Caco-2 (cell line): ENCODE measurements at regions not wholly inside any gene's neighbourhood (a gene's known extent, or its start where the extent isn't known, plus 50 kb on each side); places are given as distances from the start of the nearest gene placed in this dataset.

Source experiments
- BruUV-seq: library from RNA; stranded (reverse); fragments of 400-500 nt; replicated peaks from 2 replicates; lab custom pipeline; 2021; lab: Mats Ljungman, UMichigan
- CTCF ChIA-PET: fragments of 300-600 bp; sonication (Branson Sonifier 250); formaldehyde crosslinking; loops from one replicate; lab custom pipeline; 2022; ENCODE audit warnings: antibody characterized with exemption; lab: Charles Lee
- POLR2A ChIA-PET: fragments of 300-600 bp; sonication (Branson Sonifier 250); formaldehyde crosslinking; loops from one replicate; lab custom pipeline; 2022; ENCODE audit warnings: antibody characterized with exemption; lab: Charles Lee
- DNase-seq, 2 experiments: peaks; one replicate each; pipeline versions ENCODE4 v3.0.0 to v3.0.0-alpha.2; 2020 to 2022
- H3K27me3 ChIP-seq: replicated peaks from 2 replicates; pipeline ENCODE4 v1.6.0; 2011; ENCODE audit warnings: low read length; ENCODE audit not compliant: control insufficient read depth, insufficient read depth
- H3K36me3 ChIP-seq: 2 replicates; pipeline ENCODE4 v1.5.1; 2011; ENCODE audit warnings: low read length; ENCODE audit not compliant: control insufficient read depth, insufficient read depth
- H3K4me1 ChIP-seq: fragments of 250-450 bp; sonication (Bioruptor Pico); 2 replicates; pipeline ENCODE4 v1.5.1; 2020; ENCODE audit warnings: mild to moderate bottlenecking
- H3K4me3 ChIP-seq: 2 replicates; pipeline ENCODE4 v1.5.1; 2011; ENCODE audit warnings: low read depth, mild to moderate bottlenecking, control low read depth, low read length
- H3K9me3 ChIP-seq: fragments of 250-450 bp; sonication (Bioruptor Pico); 2 replicates; pipeline ENCODE4 v1.5.1; 2020; ENCODE audit warnings: mild to moderate bottlenecking, moderate library complexity
- H3K27ac Mint-ChIP-seq: one replicate; pipeline ENCODE4 v1.8.0; 2022; ENCODE audit warnings: mixed read lengths; ENCODE audit not compliant: unreplicated experiment
- H3K27me3 Mint-ChIP-seq: one replicate; pipeline ENCODE4 v1.8.0; 2022; ENCODE audit warnings: mixed read lengths; ENCODE audit not compliant: insufficient read depth, unreplicated experiment
- H3K36me3 Mint-ChIP-seq: one replicate; pipeline ENCODE4 v1.8.0; 2022; ENCODE audit warnings: mild to moderate bottlenecking, mixed read lengths; ENCODE audit not compliant: insufficient read depth, unreplicated experiment
- H3K4me1 Mint-ChIP-seq: one replicate; pipeline ENCODE4 v1.8.0; 2022; ENCODE audit warnings: low read depth, mixed read lengths; ENCODE audit not compliant: unreplicated experiment
- H3K4me3 Mint-ChIP-seq: one replicate; pipeline ENCODE4 v1.8.0; 2022; ENCODE audit warnings: mild to moderate bottlenecking, moderate library complexity, mixed read lengths; ENCODE audit not compliant: unreplicated experiment
- H3K9me3 Mint-ChIP-seq: one replicate; pipeline ENCODE4 v1.8.0; 2022; ENCODE audit warnings: mixed read lengths; ENCODE audit not compliant: unreplicated experiment
- intact Hi-C: fragments of 100-400 bp; cut with micrococcal nuclease; formaldehyde crosslinking; loops from one replicate; pipeline ENCODE4 v1.10.0; 2022; ENCODE audit not compliant: unreplicated experiment
- TF ChIP-seq, protein P1 (sequence below), 2 experiments: fragments of 200-600 bp in 1 of 2; IDR thresholded peaks; 1 replicate in 1 of 2; 2 replicates in 1 of 2; pipeline versions ENCODE4 v1.5.1 to v1.8.0; 2011 to 2022; ENCODE audit warnings: antibody characterized with exemption in 1 of 2, control low read depth in 1 of 2, inconsistent platforms in 1 of 2, low read depth in 1 of 2, low read length in 1 of 2, mild to moderate bottlenecking in 1 of 2, moderate library complexity in 1 of 2; ENCODE audit not compliant: insufficient read depth in 1 of 2, severe bottlenecking in 1 of 2, unreplicated experiment in 1 of 2

DNA sequence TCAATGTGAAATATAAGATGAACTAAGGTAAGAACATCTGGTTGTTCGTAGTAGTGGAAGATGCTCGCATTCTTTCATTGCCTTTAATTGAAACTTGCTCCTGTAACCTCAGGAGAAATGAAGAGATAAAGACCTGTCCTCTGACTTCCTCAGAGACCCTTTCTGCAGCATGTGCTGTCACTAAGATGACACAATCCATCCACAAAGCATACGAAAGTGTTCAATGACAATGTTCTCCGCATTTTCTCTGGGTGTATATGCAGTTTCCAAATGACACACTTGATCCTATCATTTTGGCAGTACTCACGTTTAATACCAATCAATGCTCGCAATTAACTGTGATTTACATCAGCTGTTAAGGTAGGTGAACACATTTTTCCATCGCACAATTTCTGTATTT is 65.8 kb downstream of the PRL start:
- no peak for DNase-seq
- CTCF ChIA-PET = interaction anchor here (0.6 kb wide), 1 partner anchor 110 kb away, joined by 4 read pairs; no protein-coding TSS in a partner anchor
- Mint-ChIP-seq H3K9me3 (peaks cover 8% of the 10 kb centered on the region), H3K4me3 (no peak overlapping the region), H3K4me1 (no peaks in the 10 kb centered on the region), H3K27ac (no peak overlapping the region), H3K27me3 (no peaks in the 10 kb centered on the region), H3K36me3 (no peaks in the 10 kb centered on the region)
- Histone ChIP-seq H3K36me3 (no peaks in the 10 kb centered on the region), H3K4me1 (no peaks in the 10 kb centered on the region), H3K27me3 (no peaks in the 10 kb centered on the region), H3K4me3 (no peak overlapping the region), H3K9me3 (no peaks in the 10 kb centered on the region; the same call in 1 of the 2 replicates)
- POLR2A ChIA-PET = no interaction called here
- no TSS peak for BruUV-seq
- TF ChIP-seq, protein P1, sequence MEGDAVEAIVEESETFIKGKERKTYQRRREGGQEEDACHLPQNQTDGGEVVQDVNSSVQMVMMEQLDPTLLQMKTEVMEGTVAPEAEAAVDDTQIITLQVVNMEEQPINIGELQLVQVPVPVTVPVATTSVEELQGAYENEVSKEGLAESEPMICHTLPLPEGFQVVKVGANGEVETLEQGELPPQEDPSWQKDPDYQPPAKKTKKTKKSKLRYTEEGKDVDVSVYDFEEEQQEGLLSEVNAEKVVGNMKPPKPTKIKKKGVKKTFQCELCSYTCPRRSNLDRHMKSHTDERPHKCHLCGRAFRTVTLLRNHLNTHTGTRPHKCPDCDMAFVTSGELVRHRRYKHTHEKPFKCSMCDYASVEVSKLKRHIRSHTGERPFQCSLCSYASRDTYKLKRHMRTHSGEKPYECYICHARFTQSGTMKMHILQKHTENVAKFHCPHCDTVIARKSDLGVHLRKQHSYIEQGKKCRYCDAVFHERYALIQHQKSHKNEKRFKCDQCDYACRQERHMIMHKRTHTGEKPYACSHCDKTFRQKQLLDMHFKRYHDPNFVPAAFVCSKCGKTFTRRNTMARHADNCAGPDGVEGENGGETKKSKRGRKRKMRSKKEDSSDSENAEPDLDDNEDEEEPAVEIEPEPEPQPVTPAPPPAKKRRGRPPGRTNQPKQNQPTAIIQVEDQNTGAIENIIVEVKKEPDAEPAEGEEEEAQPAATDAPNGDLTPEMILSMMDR (IDR thresholded peaks at IDR 0.05; ENCODE audit: insufficient read depth in 1 of 2, low read depth in 1 of 2, low read length in 1 of 2, severe bottlenecking in 1 of 2, unreplicated experiment in 1 of 2) = no peak
- intact Hi-C loops = no loop called here

DNA sequence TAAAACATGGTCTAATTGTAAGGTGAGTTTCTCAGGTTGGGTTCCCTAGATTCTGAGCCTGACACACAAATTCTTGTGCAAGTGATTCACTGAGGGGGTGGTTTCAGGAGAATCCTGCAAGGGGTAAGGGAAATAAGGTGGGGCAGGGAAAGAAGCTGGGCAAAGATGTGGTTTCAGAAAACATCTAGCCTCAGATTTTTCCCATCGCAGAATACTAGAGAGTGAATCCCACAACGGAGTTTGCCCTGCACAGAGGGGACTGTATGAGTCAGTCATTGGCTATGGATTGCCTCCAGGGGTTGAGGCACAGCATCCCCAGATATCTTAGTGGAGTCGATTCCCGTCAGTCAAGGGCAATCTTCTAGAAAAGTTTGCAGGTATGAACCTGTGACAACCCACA is 65.2 kb downstream of the PRL start:
- no peaks in the 10 kb centered on the region for H3K36me3 ChIP-seq
- TF ChIP-seq, protein P1 (IDR thresholded peaks at IDR 0.05; ENCODE audit: insufficient read depth in 1 of 2, low read depth in 1 of 2, low read length in 1 of 2, severe bottlenecking in 1 of 2, unreplicated experiment in 1 of 2) = no peak
- peaks cover 11% of the 10 kb centered on the region for H3K9me3 Mint-ChIP-seq
- ChIA-PET CTCF (no interaction called here), POLR2A (no interaction called here)
- no peaks in the 10 kb centered on the region for H3K27me3 ChIP-seq
- no peaks in the 10 kb centered on the region for H3K27me3 Mint-ChIP-seq
- no peak overlapping the region for H3K4me3 ChIP-seq
- H3K27ac Mint-ChIP-seq = no peak overlapping the region
- intact Hi-C loops = no loop called here
- DNase-seq = no peak
- no peaks in the 10 kb centered on the region for H3K4me1 ChIP-seq
- H3K4me1 Mint-ChIP-seq = no peaks in the 10 kb centered on the region
- no peaks in the 10 kb centered on the region; the same call in 1 of the 2 replicates for H3K9me3 ChIP-seq
- BruUV-seq = no TSS peak
- H3K36me3 Mint-ChIP-seq = no peaks in the 10 kb centered on the region
- H3K4me3 Mint-ChIP-seq = no peak overlapping the region

DNA sequence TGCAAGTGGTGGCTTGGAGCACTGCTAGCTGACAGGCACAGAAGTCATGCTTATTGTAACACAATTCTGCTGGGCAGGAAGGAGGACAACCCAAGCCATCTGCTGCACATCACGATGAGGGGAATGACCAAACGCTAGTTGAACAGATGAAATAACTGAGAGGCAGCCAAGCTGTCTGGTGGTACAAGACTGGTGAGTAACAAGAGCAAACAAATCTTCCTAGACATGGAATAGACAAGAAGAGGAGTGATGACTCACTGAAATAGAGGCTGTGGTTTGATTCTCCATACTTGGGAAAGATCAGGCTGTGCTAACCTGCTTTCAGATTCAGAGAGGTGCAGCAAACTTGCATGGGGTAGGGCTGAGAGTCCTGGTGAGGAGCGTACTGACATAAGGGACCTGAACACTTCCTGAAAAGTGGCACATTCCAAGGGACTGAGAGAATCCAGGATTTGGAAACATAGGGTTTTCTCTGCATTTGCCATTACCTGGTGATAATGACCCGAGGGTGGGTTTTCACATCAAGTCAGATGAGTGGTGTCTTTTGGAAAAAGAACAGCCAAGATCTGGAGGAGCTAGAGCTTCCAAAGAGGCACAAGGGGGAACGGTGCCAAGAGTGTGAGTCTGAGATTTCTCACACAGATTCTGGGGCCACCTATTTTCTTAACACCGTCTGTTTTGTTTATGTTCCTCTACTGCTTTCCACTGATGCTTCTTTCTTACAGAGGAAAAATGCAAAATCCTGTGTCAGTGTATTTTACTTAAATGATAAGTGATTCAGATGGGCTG is 60.0 kb downstream of the PRL start:
- intact Hi-C loops = no loop called here
- POLR2A ChIA-PET = no interaction called here
- H3K27ac Mint-ChIP-seq = no peak overlapping the region

More for the DNA sequence above, 60.0 kb downstream of the PRL start:
- no peaks in the 10 kb centered on the region for H3K4me1 ChIP-seq
- no peaks in the 10 kb centered on the region for H3K36me3 Mint-ChIP-seq
- no peaks in the 10 kb centered on the region for H3K4me1 Mint-ChIP-seq
- CTCF ChIA-PET = no interaction called here
- no peaks in the 10 kb centered on the region for H3K36me3 ChIP-seq
- no peak overlapping the region for H3K4me3 Mint-ChIP-seq
- H3K27me3 Mint-ChIP-seq = no peaks in the 10 kb centered on the region
- no TSS peak for BruUV-seq
- no peak for DNase-seq
- no peaks in the 10 kb centered on the region; the same call in 1 of the 2 replicates for H3K9me3 ChIP-seq
- no peaks in the 10 kb centered on the region for H3K27me3 ChIP-seq
- TF ChIP-seq, protein P1 (IDR thresholded peaks at IDR 0.05; ENCODE audit: insufficient read depth in 1 of 2, low read depth in 1 of 2, low read length in 1 of 2, severe bottlenecking in 1 of 2, unreplicated experiment in 1 of 2) = no peak
- peaks cover 20% of the 10 kb centered on the region for H3K9me3 Mint-ChIP-seq
- no peak overlapping the region for H3K4me3 ChIP-seq
